Hepatocyte (in vitro differentiated cells): ENCODE measurements at regions not wholly inside any gene's neighbourhood (a gene's known extent, or its start where the extent isn't known, plus 50 kb on each side); places are given as distances from the start of the nearest gene placed in this dataset.

Experiments
- DNase-seq: peaks from one replicate; pipeline ENCODE4 v3.0.0-alpha.2; 2016; ENCODE audit warnings: low spot score
- H2AFZ ChIP-seq: fragments of 200-600 bp; sonication (generic); 2 replicates; pipeline ENCODE4 v1.6.0; 2016; ENCODE audit warnings: antibody characterized with exemption, mild to moderate bottlenecking
- H3K27ac ChIP-seq: fragments of 200-600 bp; sonication (generic); 2 replicates; pipeline ENCODE4 v1.5.1; 2016; ENCODE audit warnings: mild to moderate bottlenecking
- H3K27me3 ChIP-seq: fragments of 200-600 bp; sonication (generic); 2 replicates; pipeline ENCODE4 v1.6.1; 2016
- H3K36me3 ChIP-seq: fragments of 200-600 bp; sonication (generic); replicated peaks from 2 replicates; pipeline ENCODE4 v1.5.1; 2016; ENCODE audit warnings: low read depth; ENCODE audit not compliant: insufficient read depth
- H3K4me1 ChIP-seq: fragments of 200-600 bp; sonication (generic); 2 replicates; pipeline ENCODE4 v1.5.1; 2016; ENCODE audit warnings: mild to moderate bottlenecking, moderate library complexity; ENCODE audit not compliant: insufficient read depth
- H3K4me2 ChIP-seq: fragments of 200-600 bp; sonication (generic); 2 replicates; pipeline ENCODE4 v1.6.0; 2016
- H3K4me3 ChIP-seq: fragments of 200-600 bp; sonication (generic); 2 replicates; pipeline ENCODE4 v1.5.1; 2016; ENCODE audit warnings: mild to moderate bottlenecking
- H3K79me2 ChIP-seq: fragments of 200-600 bp; sonication (generic); 2 replicates; pipeline ENCODE4 v1.6.0; 2017; ENCODE audit warnings: mild to moderate bottlenecking
- H3K9me2 ChIP-seq: fragments of 200-600 bp; sonication (generic); replicated peaks from 2 replicates; pipeline ENCODE4 v1.6.0; 2017; ENCODE audit warnings: mild to moderate bottlenecking; ENCODE audit not compliant: insufficient read depth
- H3K9me3 ChIP-seq: fragments of 200-600 bp; sonication (generic); 2 replicates; pipeline ENCODE4 v1.5.1; 2016; ENCODE audit warnings: low read depth, mild to moderate bottlenecking
- H4K20me1 ChIP-seq: fragments of 200-600 bp; sonication (generic); 2 replicates; pipeline ENCODE4 v1.6.0; 2016; ENCODE audit warnings: mild to moderate bottlenecking; ENCODE audit not compliant: insufficient read depth, poor library complexity, severe bottlenecking
- CTCF ChIP-seq: fragments of 200-600 bp; sonication (generic); IDR thresholded peaks from 2 replicates; pipeline ENCODE4 v1.5.1; 2016; ENCODE audit warnings: antibody characterized with exemption, mild to moderate bottlenecking; ENCODE audit not compliant: poor library complexity
- EZH2 ChIP-seq: fragments of 200-600 bp; sonication (generic); IDR thresholded peaks from 2 replicates; pipeline ENCODE4 v1.6.1; 2016; ENCODE audit warnings: antibody characterized with exemption, mild to moderate bottlenecking, borderline replicate concordance
- EZH2phosphoT487 ChIP-seq: fragments of 200-600 bp; sonication (generic); IDR thresholded peaks from one replicate; pipeline ENCODE4 v1.6.1; 2018; ENCODE audit warnings: antibody characterized with exemption, mild to moderate bottlenecking, low read depth, moderate library complexity; ENCODE audit not compliant: unreplicated experiment, severe bottlenecking
- WGBS: methylation state at CpG from one replicate; pipeline ENCODE4 v1.1.6; 2016; ENCODE audit warnings: low lambda C conversion rate; ENCODE audit errors: missing lambda C conversion rate; 5-methylcytosine and 5-hydroxymethylcytosine counted together

- Histone ChIP-seq H3K9me2 (no peaks in the 10 kb centered on the region), H3K27ac (no peak overlapping the region), H3K27me3 (no peaks in the 10 kb centered on the region), H4K20me1 (no peaks in the 10 kb centered on the region), H3K4me3 (no peak overlapping the region), H2AFZ (no peak overlapping the region), H3K79me2 (no peaks in the 10 kb centered on the region), H3K4me2 (no peak overlapping the region), H3K9me3 (no peaks in the 10 kb centered on the region), H3K36me3 (no peaks in the 10 kb centered on the region), H3K4me1 (no peaks in the 10 kb centered on the region)
- TF ChIP-seq EZH2phosphoT487 (no peak), EZH2 (no peak), CTCF (no peak)
- no peak for DNase-seq
- WGBS: 73% methylated on average over 4 of the region's 4 CpGs
These were observed 80.5 kb downstream of the ZIC3 start for GRCh38 chrX:137646472-137646871.

- no peaks in the 10 kb centered on the region for H3K79me2 ChIP-seq
- no peaks in the 10 kb centered on the region for H3K36me3 ChIP-seq
- no peak overlapping the region for H3K4me3 ChIP-seq
- no peaks in the 10 kb centered on the region for H3K27me3 ChIP-seq
- TF ChIP-seq EZH2: no peak
- TF ChIP-seq CTCF: no peak
- no peak for TF ChIP-seq EZH2phosphoT487
- 52% methylated on average over 2 of the region's 2 CpGs for WGBS
- no peak for DNase-seq
- H3K27ac ChIP-seq: no peak overlapping the region
- no peaks in the 10 kb centered on the region for H3K4me1 ChIP-seq
- no peak overlapping the region for H3K4me2 ChIP-seq
- H3K9me2 ChIP-seq: no peaks in the 10 kb centered on the region
- no peaks in the 10 kb centered on the region for H4K20me1 ChIP-seq
- no peaks in the 10 kb centered on the region for H3K9me3 ChIP-seq
- H2AFZ ChIP-seq: no peak overlapping the region
These were observed 85.7 kb downstream of the ZIC3 start for GRCh38 chrX:137651647-137652046.

- DNase-seq: no peak
- Histone ChIP-seq H3K9me2 (no peaks in the 10 kb centered on the region), H3K4me1 (no peaks in the 10 kb centered on the region), H3K79me2 (no peaks in the 10 kb centered on the region), H3K4me3 (no peak overlapping the region), H3K4me2 (no peak overlapping the region), H3K36me3 (no peaks in the 10 kb centered on the region), H2AFZ (no peak overlapping the region), H3K27me3 (no peaks in the 10 kb centered on the region), H4K20me1 (no peaks in the 10 kb centered on the region), H3K27ac (no peak overlapping the region), H3K9me3 (no peaks in the 10 kb centered on the region)
- WGBS: 84% methylated on average over 3 of the region's 3 CpGs
- TF ChIP-seq EZH2: no peak
- TF ChIP-seq CTCF: no peak
- TF ChIP-seq EZH2phosphoT487: no peak
These were observed 86.2 kb downstream of the ZIC3 start for GRCh38 chrX:137652086-137652485.

- Histone ChIP-seq H3K4me2 (no peak overlapping the region), H3K9me3 (no peaks in the 10 kb centered on the region), H4K20me1 (no peaks in the 10 kb centered on the region), H3K36me3 (no peaks in the 10 kb centered on the region), H3K9me2 (no peaks in the 10 kb centered on the region), H3K79me2 (no peaks in the 10 kb centered on the region), H3K4me1 (no peaks in the 10 kb centered on the region), H3K27me3 (no peaks in the 10 kb centered on the region), H2AFZ (no peak overlapping the region), H3K27ac (no peak overlapping the region), H3K4me3 (no peak overlapping the region)
- TF ChIP-seq EZH2 (no peak), CTCF (no peak), EZH2phosphoT487 (no peak)
- no peak for DNase-seq
These were observed 88.6 kb downstream of the ZIC3 start for GRCh38 chrX:137654481-137654880.
